ENCODE measurements at regions not wholly inside any gene's neighbourhood (a gene's known extent, or its start where the extent isn't known, plus 50 kb on each side); places are given as distances from the start of the nearest gene placed in this dataset.

DNA sequence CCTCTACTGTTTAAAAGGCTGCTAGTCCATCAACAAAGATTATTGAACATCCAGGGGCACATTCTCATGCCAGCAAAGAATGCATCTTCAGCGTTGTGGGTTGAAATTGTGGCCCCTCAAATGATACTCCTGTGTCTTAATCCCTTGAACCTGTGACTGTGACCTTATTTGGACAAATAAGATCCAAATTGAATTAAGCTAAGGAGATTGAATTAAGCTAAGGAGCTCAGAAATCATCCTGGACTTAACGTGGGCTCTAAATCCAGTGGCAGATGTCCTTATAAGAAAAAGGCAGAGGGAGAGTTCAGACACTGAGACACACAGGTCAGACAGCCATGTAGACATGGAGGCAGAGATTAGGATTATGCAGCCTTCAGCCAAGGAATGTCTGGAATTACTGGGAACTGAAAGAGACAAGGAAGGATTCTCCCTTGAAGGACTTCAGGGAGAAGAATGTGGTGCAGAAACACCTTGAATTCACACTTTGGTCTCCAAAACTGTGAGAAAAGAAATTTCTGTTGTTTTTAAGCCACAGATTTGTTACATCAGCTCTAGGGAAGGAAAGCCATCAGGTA lies 57.3 kb upstream of the SLC24A5 start:
- Mint-ChIP-seq H3K36me3 (no peaks in the 10 kb centered on the region), H3K27ac (peak overlapping the region; percentile 48), H3K27me3 (ENCODE audit: insufficient read depth, low read depth) (peaks cover 6% of the 10 kb centered on the region), H3K9me3 (no peaks in the 10 kb centered on the region), H3K4me1 (peaks cover 34% of the 10 kb centered on the region), H3K4me3 (no peak overlapping the region)
- Histone ChIP-seq H3K9ac (no peak overlapping the region), H3K4me1 (peaks cover 15% of the 10 kb centered on the region), H3K9me3 (ENCODE audit: low read depth) (no peaks in the 10 kb centered on the region), H4K20me1 (ENCODE audit: low read depth) (no peaks in the 10 kb centered on the region), H3K79me2 (ENCODE audit: low read depth) (no peaks in the 10 kb centered on the region), H2AFZ (replicated peaks) (no peak overlapping the region), H3K36me3 (no peaks in the 10 kb centered on the region), H3K27me3 (no peaks in the 10 kb centered on the region), H3K4me3 (no peak overlapping the region), H3F3A (ENCODE audit: low read depth) (no peaks in the 10 kb centered on the region), H3K4me2 (no peak overlapping the region), H3K27ac (no peak overlapping the region)
- no peak for TF ChIP-seq CTCF (IDR thresholded peaks at IDR 0.05)
- TF ChIP-seq EZH2phosphoT487 (IDR thresholded peaks at IDR 0.05), result no peak
- no peak for TF ChIP-seq EZH2 (IDR thresholded peaks at IDR 0.05)
- DNase-seq (ENCODE audit: low spot score), result peak; percentile 8

DNA sequence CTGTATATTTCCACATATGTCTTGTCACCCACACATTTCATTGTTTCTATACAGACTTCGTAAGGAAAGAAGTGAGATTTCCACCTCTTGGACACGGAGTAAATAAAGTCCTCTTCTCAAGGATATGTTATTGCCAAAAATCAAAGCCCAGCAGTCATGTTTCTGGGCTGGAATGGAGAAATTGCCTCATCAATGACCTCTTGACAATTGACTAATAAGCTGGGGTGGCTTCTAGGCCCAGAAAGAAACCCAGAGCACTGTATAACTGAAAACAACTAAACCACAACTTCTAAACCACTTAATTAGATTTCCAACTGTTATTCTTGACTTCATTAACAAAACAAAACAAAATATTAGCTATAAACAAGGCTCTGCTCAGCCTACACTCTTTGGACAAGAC lies 56.4 kb upstream of the SLC24A5 start:
- H3K27me3 ChIP-seq, result no peaks in the 10 kb centered on the region
- H4K20me1 ChIP-seq (ENCODE audit: low read depth), result no peaks in the 10 kb centered on the region
- H3K4me1 ChIP-seq, result peaks cover 15% of the 10 kb centered on the region
- H3K4me3 Mint-ChIP-seq, result no peak overlapping the region
- H3K27ac ChIP-seq, result no peak overlapping the region
- no peaks in the 10 kb centered on the region for H3K9me3 Mint-ChIP-seq
- TF ChIP-seq CTCF (IDR thresholded peaks at IDR 0.05) (no peak), EZH2 (IDR thresholded peaks at IDR 0.05) (no peak), EZH2phosphoT487 (IDR thresholded peaks at IDR 0.05) (no peak)
- no peaks in the 10 kb centered on the region for H3F3A ChIP-seq (ENCODE audit: low read depth)
- no peaks in the 10 kb centered on the region for H3K36me3 ChIP-seq
- peak overlapping the region; percentile 34 for H2AFZ ChIP-seq (replicated peaks)
- peaks cover 29% of the 10 kb centered on the region for H3K4me1 Mint-ChIP-seq
- no peak for DNase-seq (ENCODE audit: low spot score)
- no peaks in the 10 kb centered on the region for H3K79me2 ChIP-seq (ENCODE audit: low read depth)
- H3K9me3 ChIP-seq (ENCODE audit: low read depth), result no peaks in the 10 kb centered on the region
- no peak overlapping the region for H3K9ac ChIP-seq
- no peak overlapping the region for H3K4me3 ChIP-seq
- H3K4me2 ChIP-seq, result no peak overlapping the region
- no peak overlapping the region for H3K27ac Mint-ChIP-seq
- H3K27me3 Mint-ChIP-seq (ENCODE audit: insufficient read depth, low read depth), result peaks cover 6% of the 10 kb centered on the region
- no peaks in the 10 kb centered on the region for H3K36me3 Mint-ChIP-seq

GRCh38 chr15:48066456-48066855 lies 54.3 kb upstream of the SLC24A5 start:
- Mint-ChIP-seq H3K36me3 (no peaks in the 10 kb centered on the region), H3K27ac (no peak overlapping the region)

More at GRCh38 chr15:48066456-48066855, 54.3 kb upstream of the SLC24A5 start:
- Histone ChIP-seq H3K4me1 (peaks cover 15% of the 10 kb centered on the region), H3F3A (ENCODE audit: low read depth) (no peaks in the 10 kb centered on the region), H3K36me3 (no peaks in the 10 kb centered on the region), H3K9ac (no peak overlapping the region), H3K79me2 (ENCODE audit: low read depth) (no peaks in the 10 kb centered on the region), H3K9me3 (ENCODE audit: low read depth) (no peaks in the 10 kb centered on the region), H2AFZ (replicated peaks) (no peak overlapping the region), H3K27me3 (no peaks in the 10 kb centered on the region), H3K4me3 (no peak overlapping the region), H3K4me2 (no peak overlapping the region), H4K20me1 (ENCODE audit: low read depth) (no peaks in the 10 kb centered on the region), H3K27ac (no peak overlapping the region)
- Mint-ChIP-seq H3K4me1 (peaks cover 18% of the 10 kb centered on the region), H3K9me3 (peaks cover 7% of the 10 kb centered on the region), H3K4me3 (no peak overlapping the region), H3K27me3 (ENCODE audit: insufficient read depth, low read depth) (peaks cover 8% of the 10 kb centered on the region)
- DNase-seq (ENCODE audit: low spot score), result no peak
- no peak for TF ChIP-seq EZH2phosphoT487 (IDR thresholded peaks at IDR 0.05)
- TF ChIP-seq EZH2 (IDR thresholded peaks at IDR 0.05), result no peak
- TF ChIP-seq CTCF (IDR thresholded peaks at IDR 0.05), result no peak
